H9 (cell line): ENCODE measurements at regions not wholly inside any gene's neighbourhood (a gene's known extent, or its start where the extent isn't known, plus 50 kb on each side); places are given as distances from the start of the nearest gene placed in this dataset.

ENCODE experiments used
- DNase-seq: peaks from one replicate; pipeline ENCODE4 v3.0.0-alpha.2; 2017
- H2AFZ ChIP-seq: one replicate; pipeline ENCODE4 v1.6.1; 2013; ENCODE audit warnings: mild to moderate bottlenecking, low read length, control low read depth, moderate library complexity
- H2AK5ac ChIP-seq: 2 replicates; pipeline ENCODE4 v1.6.1; 2013; ENCODE audit warnings: low read length, control low read depth, mixed read lengths; ENCODE audit not compliant: insufficient read length
- H2BK120ac ChIP-seq: one replicate; pipeline ENCODE4 v1.6.1; 2013; ENCODE audit warnings: low read depth, mild to moderate bottlenecking, low read length, control low read depth, inconsistent platforms; ENCODE audit not compliant: poor library complexity, severe bottlenecking
- H2BK12ac ChIP-seq: 2 replicates; pipeline ENCODE4 v1.6.1; 2013; ENCODE audit warnings: low read length, control low read depth, mixed read lengths, low read depth; ENCODE audit not compliant: insufficient read length
- H2BK15ac ChIP-seq: 2 replicates; pipeline ENCODE4 v1.6.1; 2013; ENCODE audit warnings: low read depth, low read length, control low read depth
- H2BK20ac ChIP-seq: one replicate; pipeline ENCODE4 v1.6.1; 2013; ENCODE audit warnings: low read depth, mild to moderate bottlenecking, low read length, control low read depth, inconsistent platforms; ENCODE audit not compliant: poor library complexity, severe bottlenecking
- H2BK5ac ChIP-seq: 2 replicates; pipeline ENCODE4 v1.6.1; 2013; ENCODE audit warnings: low read length, control low read depth, mixed read lengths; ENCODE audit not compliant: insufficient read length
- H3K14ac ChIP-seq: 2 replicates; pipeline ENCODE4 v1.6.1; 2013; ENCODE audit warnings: low read length, control low read depth; ENCODE audit not compliant: insufficient read depth
- H3K18ac ChIP-seq: 2 replicates; pipeline ENCODE4 v1.6.1; 2013; ENCODE audit warnings: low read depth, mild to moderate bottlenecking, mixed read lengths, low read length, control low read depth; ENCODE audit not compliant: insufficient read length
- H3K23ac ChIP-seq: 2 replicates; pipeline ENCODE4 v1.6.1; 2013; ENCODE audit warnings: low read length, control low read depth, mixed read lengths, low read depth; ENCODE audit not compliant: insufficient read length
- H3K23me2 ChIP-seq: 2 replicates; pipeline ENCODE4 v1.6.1; 2013; ENCODE audit warnings: low read depth, mild to moderate bottlenecking, mixed read lengths, low read length, control low read depth; ENCODE audit not compliant: insufficient read length, poor library complexity, severe bottlenecking
- H3K27ac ChIP-seq: 2 replicates; pipeline ENCODE4 v1.5.1; 2013; ENCODE audit warnings: low read length, control low read depth, mixed read lengths, low read depth; ENCODE audit not compliant: insufficient read length
- H3K27me3 ChIP-seq: 2 replicates; pipeline ENCODE4 v1.6.1; 2013; ENCODE audit warnings: low read length, control low read depth, inconsistent platforms; ENCODE audit not compliant: insufficient read depth
- H3K4ac ChIP-seq: 2 replicates; pipeline ENCODE4 v1.6.1; 2013; ENCODE audit warnings: low read depth, mild to moderate bottlenecking, control low read depth, inconsistent platforms, low read length, moderate library complexity
- H3K4me1 ChIP-seq: 2 replicates; pipeline ENCODE4 v1.6.1; 2013; ENCODE audit warnings: low read length, control low read depth, inconsistent platforms; ENCODE audit not compliant: insufficient read depth
- H3K4me2 ChIP-seq: 2 replicates; pipeline ENCODE4 v1.6.1; 2013; ENCODE audit warnings: low read length, control low read depth, mixed read lengths; ENCODE audit not compliant: insufficient read length, insufficient read depth
- H3K56ac ChIP-seq: 2 replicates; pipeline ENCODE4 v1.6.1; 2013; ENCODE audit warnings: low read depth, mild to moderate bottlenecking, mixed read lengths, low read length, control low read depth; ENCODE audit not compliant: insufficient read length
- H3K79me1 ChIP-seq: 2 replicates; pipeline ENCODE4 v1.6.1; 2013; ENCODE audit warnings: low read depth, mild to moderate bottlenecking, moderate library complexity, low read length, control low read depth, inconsistent platforms; ENCODE audit not compliant: insufficient read depth, poor library complexity, severe bottlenecking
- H3K79me2 ChIP-seq: 2 replicates; pipeline ENCODE4 v1.6.1; 2013; ENCODE audit warnings: low read length, control low read depth, inconsistent platforms; ENCODE audit not compliant: insufficient read depth
- H3K9ac ChIP-seq: 2 replicates; pipeline ENCODE4 v1.6.1; 2013; ENCODE audit warnings: low read length, control low read depth, mixed read lengths; ENCODE audit not compliant: insufficient read length; ENCODE audit errors: extremely low read depth
- H3K9me3 ChIP-seq: one replicate; pipeline ENCODE4 v1.6.1; 2013; ENCODE audit warnings: low read depth, low read length, inconsistent platforms; ENCODE audit not compliant: control insufficient read depth
- H3T11ph ChIP-seq: one replicate; pipeline ENCODE4 v1.6.1; 2013; ENCODE audit warnings: mild to moderate bottlenecking, low read length, control low read depth, inconsistent platforms
- H4K20me1 ChIP-seq: one replicate; pipeline ENCODE4 v1.6.1; 2013; ENCODE audit not compliant: control insufficient read depth, insufficient read length, insufficient read depth
- H4K5ac ChIP-seq: 2 replicates; pipeline ENCODE4 v1.6.1; 2013; ENCODE audit warnings: low read depth, mild to moderate bottlenecking, mixed read lengths, low read length, control low read depth; ENCODE audit not compliant: insufficient read length
- H4K8ac ChIP-seq: replicated peaks from 2 replicates; pipeline ENCODE4 v1.6.1; 2013; ENCODE audit warnings: low read length, control low read depth, mixed read lengths, low read depth; ENCODE audit not compliant: insufficient read length
- H4K91ac ChIP-seq: 2 replicates; pipeline ENCODE4 v1.6.1; 2013; ENCODE audit warnings: low read depth, mild to moderate bottlenecking, moderate library complexity, mixed read lengths, low read length, control low read depth; ENCODE audit not compliant: insufficient read length
- H3K27ac Mint-ChIP-seq, 3 experiments: 2 replicates in 2 of 3; 3 replicates in 1 of 3; pipeline ENCODE4 v1.8.0; 2020 to 2021; ENCODE audit warnings: mixed read lengths in 3 of 3, mild to moderate bottlenecking in 1 of 3, moderate library complexity in 1 of 3
- H3K27me3 Mint-ChIP-seq: 2 replicates; pipeline ENCODE4 v1.8.0; 2021; ENCODE audit warnings: low read depth, mild to moderate bottlenecking, moderate library complexity, mixed read lengths
- H3K36me3 Mint-ChIP-seq, 3 experiments: 2 replicates in 2 of 3; 3 replicates in 1 of 3; pipeline ENCODE4 v1.8.0; 2020 to 2021; ENCODE audit warnings: low read depth in 3 of 3, mixed read lengths in 3 of 3; ENCODE audit not compliant: insufficient read depth in 1 of 3
- H3K4me1 Mint-ChIP-seq, 2 experiments: 2 replicates each; pipeline ENCODE4 v1.8.0; 2020; ENCODE audit warnings: mixed read lengths in 2 of 2
- H3K4me3 Mint-ChIP-seq, 2 experiments: 2 replicates in 1 of 2; 3 replicates in 1 of 2; pipeline ENCODE4 v1.8.0; 2020 to 2021; ENCODE audit warnings: mild to moderate bottlenecking in 2 of 2, mixed read lengths in 2 of 2, moderate library complexity in 1 of 2
- H3K9me3 Mint-ChIP-seq, 2 experiments: 2 replicates in 1 of 2; 3 replicates in 1 of 2; pipeline ENCODE4 v1.8.0; 2020; ENCODE audit warnings: mild to moderate bottlenecking in 2 of 2, mixed read lengths in 2 of 2, moderate library complexity in 1 of 2
- WGBS: extraction: QIAGEN DNeasy Blood & Tissue Kit; methylation state at CpG from one replicate; pipeline ENCODE4 v1.1.7; 2013; ENCODE audit warnings: missing lambda C conversion rate, low lambda C conversion rate, mixed read lengths; ENCODE audit not compliant: insufficient read length; ENCODE audit errors: extremely low coverage; 5-methylcytosine and 5-hydroxymethylcytosine counted together
- TF ChIP-seq, protein P1 (sequence below): fragments of 200-600 bp; sonication (generic); conservative IDR thresholded peaks from 3 replicates; pipeline ENCODE4 v1.8.0; 2021; ENCODE audit warnings: antibody characterized with exemption, mild to moderate bottlenecking

- H2AFZ ChIP-seq, result no peak overlapping the region
- Mint-ChIP-seq H3K27ac (no peak overlapping the region), H3K36me3 (no peaks in the 10 kb centered on the region; a peak in 1 of 7 replicates), H3K4me1 (peaks cover 32 to 39% of the 10 kb centered on the region in 2 experiments), H3K9me3 (peaks cover 0 to 2% of the 10 kb centered on the region in 2 experiments; a peak in 1 of 5 replicates), H3K27me3 (no peaks in the 10 kb centered on the region), H3K4me3 (no peak overlapping the region)
- TF ChIP-seq, protein P1, sequence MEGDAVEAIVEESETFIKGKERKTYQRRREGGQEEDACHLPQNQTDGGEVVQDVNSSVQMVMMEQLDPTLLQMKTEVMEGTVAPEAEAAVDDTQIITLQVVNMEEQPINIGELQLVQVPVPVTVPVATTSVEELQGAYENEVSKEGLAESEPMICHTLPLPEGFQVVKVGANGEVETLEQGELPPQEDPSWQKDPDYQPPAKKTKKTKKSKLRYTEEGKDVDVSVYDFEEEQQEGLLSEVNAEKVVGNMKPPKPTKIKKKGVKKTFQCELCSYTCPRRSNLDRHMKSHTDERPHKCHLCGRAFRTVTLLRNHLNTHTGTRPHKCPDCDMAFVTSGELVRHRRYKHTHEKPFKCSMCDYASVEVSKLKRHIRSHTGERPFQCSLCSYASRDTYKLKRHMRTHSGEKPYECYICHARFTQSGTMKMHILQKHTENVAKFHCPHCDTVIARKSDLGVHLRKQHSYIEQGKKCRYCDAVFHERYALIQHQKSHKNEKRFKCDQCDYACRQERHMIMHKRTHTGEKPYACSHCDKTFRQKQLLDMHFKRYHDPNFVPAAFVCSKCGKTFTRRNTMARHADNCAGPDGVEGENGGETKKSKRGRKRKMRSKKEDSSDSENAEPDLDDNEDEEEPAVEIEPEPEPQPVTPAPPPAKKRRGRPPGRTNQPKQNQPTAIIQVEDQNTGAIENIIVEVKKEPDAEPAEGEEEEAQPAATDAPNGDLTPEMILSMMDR, result no peak
- H3K79me1 ChIP-seq, result no peaks in the 10 kb centered on the region
- no peak overlapping the region for H3K56ac ChIP-seq
- no peak overlapping the region for H4K91ac ChIP-seq
- no peak overlapping the region for H2BK20ac ChIP-seq
- no peak overlapping the region for H2BK120ac ChIP-seq
- no peak overlapping the region for H2AK5ac ChIP-seq
- H3K23ac ChIP-seq, result no peak overlapping the region
- no peaks in the 10 kb centered on the region for H3K23me2 ChIP-seq
- no peak overlapping the region for H4K5ac ChIP-seq
- H3K18ac ChIP-seq, result no peak overlapping the region
- H3K9ac ChIP-seq, result no peak overlapping the region
- H3K27ac ChIP-seq, result no peak overlapping the region
- no peak overlapping the region for H3K4me2 ChIP-seq
- H3K4me1 ChIP-seq, result no peaks in the 10 kb centered on the region
- H3K14ac ChIP-seq, result no peak overlapping the region
- no CpG with 5 or more reads among the region's 8 CpGs for WGBS
- H4K8ac ChIP-seq, result no peak overlapping the region
- no peak for DNase-seq
- H3K27me3 ChIP-seq, result no peaks in the 10 kb centered on the region
- no peak overlapping the region for H2BK15ac ChIP-seq
- H3K4ac ChIP-seq, result no peak overlapping the region
- H3K79me2 ChIP-seq, result no peaks in the 10 kb centered on the region
- H2BK5ac ChIP-seq, result no peak overlapping the region
- H3K9me3 ChIP-seq, result no peaks in the 10 kb centered on the region
- no peak overlapping the region for H3T11ph ChIP-seq
- no peaks in the 10 kb centered on the region for H4K20me1 ChIP-seq
- no peak overlapping the region for H2BK12ac ChIP-seq
Observed at GRCh38 chr16:65702707-65703402, 581.0 kb upstream of the CDH11 start.
